Pancreas (tissue), 10 donors: ENCODE measurements at regions not wholly inside any gene's neighbourhood (a gene's known extent, or its start where the extent isn't known, plus 50 kb on each side); places are given as distances from the start of the nearest gene placed in this dataset.

Experiments used
- ATAC-seq, 4 donors: fragments of 200-7000 bp; cut with Tn5 transposase; one replicate each; pipeline versions ENCODE4 v1.8.0 to v1.9.1; 2020; ENCODE audit warnings: mild to moderate bottlenecking in 4 of 4, moderate library complexity in 4 of 4
- DNase-seq, 6 donors: peaks; one replicate each; pipeline ENCODE4 v3.0.0-alpha.2; 2020
- FAIRE-seq: peaks from 2 replicates; lab custom pipeline; 2012; peaks lifted over from hg19 to GRCh38; lab: Jason Lieb, UNC
- H3K27ac ChIP-seq, 4 donors: fragments of 200-600 bp; sonication (generic); 1 replicate in 3 of 4; 2 replicates in 1 of 4; pipeline versions ENCODE4 v1.5.0 to v1.8.0; 2020
- H3K27me3 ChIP-seq, 4 donors: fragments of 200-600 bp; one replicate each; pipeline ENCODE4 v1.8.0; 2021
- H3K36me3 ChIP-seq, 3 donors: fragments of 200-600 bp; sonication (generic) in 1 of 3; one replicate each; pipeline versions ENCODE4 v1.5.0 to v1.8.0; 2020 to 2021
- H3K4me1 ChIP-seq, 3 donors: fragments of 200-600 bp; one replicate each; pipeline ENCODE4 v1.8.0; 2021
- H3K4me3 ChIP-seq, 4 donors: fragments of 200-600 bp; sonication (generic) in 2 of 4; one replicate each; pipeline versions ENCODE4 v1.5.0 to v1.8.0; 2020 to 2021
- H3K9me3 ChIP-seq, 4 donors: fragments of 200-600 bp; one replicate each; pipeline ENCODE4 v1.8.0; 2021
- WGBS, 2 donors: extraction: QIAGEN DNeasy Blood & Tissue Kit; methylation state at CpG; one replicate each; pipeline ENCODE4 v1.1.7; 2013; 5-methylcytosine and 5-hydroxymethylcytosine counted together
- intact Hi-C, 3 donors: fragments of 100-400 bp; cut with DNase I; formaldehyde crosslinking; loops; one replicate each; pipeline versions ENCODE4 v1.11.1 to v1.14.2; 2022
- TF ChIP-seq, protein P1 (sequence below), 4 donors: fragments of 200-600 bp; sonication (generic) in 3 of 4; IDR thresholded peaks; one replicate each; pipeline versions ENCODE4 v1.5.0 to v1.8.0; 2021; ENCODE audit warnings: antibody characterized with exemption in 4 of 4
- donor health status: healthy with polysubstance abuse.
- donor health status: DM: no; HTN: no; CAD: no; lungs with moderate emphysema.
- donor health status: DM: no; HTN: no; CAD: no.
- donor health status: control.
- donor health status: control.
- donor health status: Bipolar disorder and iron deficiency.
- donor health status: DM: yes; HTN: yes; CAD: no.
- donor health status: DM: no; HTN: no; CAD: no.
- donor health status: DM: no; HTN: no; CAD: no.
- donor health status: DM: yes; HTN: yes; CAD: no.

DNA sequence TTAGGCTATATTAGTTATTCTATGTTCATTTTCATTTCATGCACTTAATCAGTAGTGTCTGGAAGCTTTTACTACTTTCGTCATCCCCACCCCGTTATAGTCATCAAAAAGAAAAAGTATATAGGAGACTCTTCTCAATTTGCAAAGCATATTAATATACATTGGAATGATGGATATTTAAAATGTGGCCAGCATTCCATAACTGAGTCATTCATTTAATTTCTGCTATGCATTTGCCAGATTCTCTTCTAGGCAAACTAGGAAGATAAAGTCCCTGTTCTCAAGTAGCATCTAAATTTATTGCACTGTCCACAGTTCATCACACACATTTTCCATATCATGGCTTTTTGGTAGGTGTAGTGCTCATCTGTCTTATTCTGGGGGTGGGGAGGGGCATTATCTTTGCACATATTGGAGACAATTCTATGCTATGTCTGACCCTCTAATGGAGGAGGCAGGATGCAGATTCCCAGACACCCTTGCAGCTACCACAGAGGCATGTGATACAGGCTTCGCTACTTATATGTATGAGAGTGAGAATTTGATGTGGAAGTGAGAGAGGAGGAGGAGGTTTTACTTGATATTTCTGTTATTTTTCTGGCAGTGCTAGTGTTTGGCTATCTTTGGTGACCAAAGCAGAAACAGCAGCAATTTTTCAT is 125.8 kb downstream of the CTH start:
- Histone ChIP-seq H3K27ac (no peak overlapping the region), H3K36me3 (no peaks in the 10 kb centered on the region), H3K9me3 (no peaks in the 10 kb centered on the region), H3K4me3 (no peak overlapping the region), H3K27me3 (no peaks in the 10 kb centered on the region), H3K4me1 (no peaks in the 10 kb centered on the region)
- FAIRE-seq, result no peak
- WGBS, 2 donors, result 89 to 94% methylated on average over 3 of the region's 3 CpGs
- TF ChIP-seq, protein P1, sequence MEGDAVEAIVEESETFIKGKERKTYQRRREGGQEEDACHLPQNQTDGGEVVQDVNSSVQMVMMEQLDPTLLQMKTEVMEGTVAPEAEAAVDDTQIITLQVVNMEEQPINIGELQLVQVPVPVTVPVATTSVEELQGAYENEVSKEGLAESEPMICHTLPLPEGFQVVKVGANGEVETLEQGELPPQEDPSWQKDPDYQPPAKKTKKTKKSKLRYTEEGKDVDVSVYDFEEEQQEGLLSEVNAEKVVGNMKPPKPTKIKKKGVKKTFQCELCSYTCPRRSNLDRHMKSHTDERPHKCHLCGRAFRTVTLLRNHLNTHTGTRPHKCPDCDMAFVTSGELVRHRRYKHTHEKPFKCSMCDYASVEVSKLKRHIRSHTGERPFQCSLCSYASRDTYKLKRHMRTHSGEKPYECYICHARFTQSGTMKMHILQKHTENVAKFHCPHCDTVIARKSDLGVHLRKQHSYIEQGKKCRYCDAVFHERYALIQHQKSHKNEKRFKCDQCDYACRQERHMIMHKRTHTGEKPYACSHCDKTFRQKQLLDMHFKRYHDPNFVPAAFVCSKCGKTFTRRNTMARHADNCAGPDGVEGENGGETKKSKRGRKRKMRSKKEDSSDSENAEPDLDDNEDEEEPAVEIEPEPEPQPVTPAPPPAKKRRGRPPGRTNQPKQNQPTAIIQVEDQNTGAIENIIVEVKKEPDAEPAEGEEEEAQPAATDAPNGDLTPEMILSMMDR (IDR thresholded peaks at IDR 0.05), result no peak
- intact Hi-C loops, result loop anchor here in 1 of 3 donors (10.0 kb wide), 1 partner anchor 508 kb away; the partner anchor contains the start of gene PTGER3
- no peak for ATAC-seq
- DNase-seq, result no peak

DNA sequence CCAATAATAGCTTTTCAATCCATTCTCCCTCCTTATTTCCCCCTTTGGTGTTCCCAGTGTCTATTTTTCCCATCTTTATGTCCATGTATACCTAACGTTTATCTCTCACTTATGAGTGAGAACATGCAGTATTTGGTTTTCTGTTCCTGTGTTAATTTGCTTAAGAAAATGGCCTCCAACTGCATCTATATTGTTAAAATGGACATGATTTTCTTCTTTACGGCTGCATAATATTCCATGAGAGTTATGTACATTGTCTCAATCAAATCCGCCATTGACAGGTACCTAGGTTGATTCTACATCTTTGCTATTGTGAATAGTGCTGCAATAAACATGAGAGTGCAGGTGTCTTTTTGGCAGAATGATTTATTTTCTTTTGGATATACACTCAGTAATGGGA is 126.7 kb downstream of the CTH start:
- no peaks in the 10 kb centered on the region for H3K36me3 ChIP-seq
- no peaks in the 10 kb centered on the region for H3K4me1 ChIP-seq
- no peak overlapping the region for H3K27ac ChIP-seq
- 73 to 81% methylated on average over 3 of the region's 3 CpGs for WGBS, 2 donors
- H3K27me3 ChIP-seq, result no peaks in the 10 kb centered on the region
- H3K4me3 ChIP-seq, result no peak overlapping the region
- no peaks in the 10 kb centered on the region for H3K9me3 ChIP-seq
- no peak for FAIRE-seq
- DNase-seq, result no peak
- intact Hi-C loops, result loop anchor here in 1 of 3 donors (10.0 kb wide), 1 partner anchor 507 kb away; the partner anchor contains the start of gene PTGER3
- TF ChIP-seq, protein P1 (IDR thresholded peaks at IDR 0.05), result no peak
- no peak for ATAC-seq

DNA sequence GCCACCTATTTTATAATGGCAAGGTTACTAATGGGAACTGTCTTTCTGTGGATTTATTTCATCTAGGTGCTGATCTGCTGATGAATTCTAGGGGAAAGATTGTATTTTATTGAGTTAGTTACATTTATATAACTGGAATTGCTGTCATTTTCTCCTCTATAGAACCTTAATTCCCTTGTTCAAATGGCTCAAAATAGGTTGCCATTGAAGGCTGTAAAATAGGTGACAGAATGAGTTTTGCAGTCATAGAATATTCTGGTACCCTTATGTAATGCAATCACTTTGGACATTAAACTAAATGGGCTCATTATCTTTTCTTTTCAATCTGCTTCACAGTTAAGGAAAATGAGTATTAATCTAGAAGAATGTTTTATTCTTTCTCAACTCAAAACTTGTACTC is 131.0 kb downstream of the CTH start:
- TF ChIP-seq, protein P1 (IDR thresholded peaks at IDR 0.05), result no peak
- no peaks in the 10 kb centered on the region for H3K27me3 ChIP-seq
- H3K4me1 ChIP-seq, result no peaks in the 10 kb centered on the region
- FAIRE-seq (no peak), DNase-seq (no peak), ATAC-seq (no peak)
- intact Hi-C loops, result no loop called here
- no peak overlapping the region for H3K4me3 ChIP-seq
- no peaks in the 10 kb centered on the region for H3K36me3 ChIP-seq
- no peaks in the 10 kb centered on the region for H3K9me3 ChIP-seq
- H3K27ac ChIP-seq, result no peak overlapping the region

DNA sequence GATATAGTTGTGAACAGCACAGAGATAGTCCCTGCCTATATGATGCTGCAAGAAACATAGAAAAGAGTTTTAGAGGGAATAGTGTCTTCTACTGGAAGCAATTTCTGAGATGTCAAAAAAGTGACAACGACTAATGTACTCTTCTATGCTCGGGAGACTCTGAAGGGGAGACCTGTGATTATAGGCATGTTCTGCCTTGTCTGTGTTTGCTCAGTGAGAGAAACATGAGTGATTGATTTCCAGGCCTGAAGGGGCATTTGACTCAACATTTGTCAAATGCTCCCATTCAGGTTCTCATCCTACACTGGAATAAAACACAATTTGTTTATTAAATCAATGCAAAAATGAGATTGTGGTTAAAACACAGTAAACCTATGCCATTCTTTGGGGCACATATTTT is 131.8 kb downstream of the CTH start:
- no peaks in the 10 kb centered on the region for H3K9me3 ChIP-seq
- intact Hi-C loops, result no loop called here
- no peaks in the 10 kb centered on the region for H3K36me3 ChIP-seq
- no peak for FAIRE-seq
- ATAC-seq, result no peak
- DNase-seq, result no peak
- no peak overlapping the region for H3K4me3 ChIP-seq
- no peak overlapping the region for H3K27ac ChIP-seq
- WGBS, 2 donors, result 57 to 61% methylated on average over 2 of the region's 2 CpGs
- TF ChIP-seq, protein P1 (IDR thresholded peaks at IDR 0.05), result no peak
- H3K4me1 ChIP-seq, result no peaks in the 10 kb centered on the region
- no peaks in the 10 kb centered on the region for H3K27me3 ChIP-seq

DNA sequence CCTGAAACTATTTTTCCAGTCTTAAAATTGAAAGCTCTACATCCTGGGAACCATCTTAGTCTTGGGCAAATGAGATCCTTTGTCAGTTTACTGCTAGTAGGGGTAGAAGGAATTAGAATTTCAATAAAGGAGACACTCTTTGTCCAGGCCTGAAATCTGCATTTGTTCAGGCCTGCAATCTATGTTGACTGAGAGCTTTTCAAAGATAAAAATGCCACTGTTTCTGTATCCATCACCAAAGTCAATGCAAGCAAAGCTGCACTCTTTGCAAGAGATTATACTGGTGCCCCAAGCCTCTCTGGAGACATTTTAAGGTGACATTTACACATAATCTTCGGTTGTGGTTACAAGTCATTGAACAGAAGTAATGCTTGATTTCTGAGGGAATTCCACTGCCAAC is 135.7 kb downstream of the CTH start:
- Histone ChIP-seq H3K36me3 (no peaks in the 10 kb centered on the region), H3K27ac (no peak overlapping the region), H3K9me3 (no peaks in the 10 kb centered on the region), H3K27me3 (peaks cover 0 to 3% (median 0%) of the 10 kb centered on the region in 4 donors), H3K4me3 (no peak overlapping the region), H3K4me1 (no peaks in the 10 kb centered on the region)
- TF ChIP-seq, protein P1 (IDR thresholded peaks at IDR 0.05), result no peak
- ATAC-seq (no peak), DNase-seq (no peak), FAIRE-seq (no peak)
- intact Hi-C loops, result no loop called here
- WGBS, 2 donors, result 66 to 69% methylated on average over 1 of the region's 1 CpG
